NCI-H82 (cell line): ENCODE measurements at regions not wholly inside any gene's neighbourhood (a gene's known extent, or its start where the extent isn't known, plus 50 kb on each side); places are given as distances from the start of the nearest gene placed in this dataset.
A peak's percentile ranks its signal among the peaks of the same experiment; 100 is the strongest.
"Not testable (repeated sequence)": the region's sequence is repeated elsewhere in the genome, so short reads cannot be mapped to it uniquely, and the experiment has no call there.

Experiments used
- DNase-seq: peaks from one replicate; lab custom pipeline; 2025; lab: John Stamatoyannopoulos, UW

- DNase-seq, result no peak
Measured at GRCh38 chr12:111152561-111152960, 216.3 kb downstream of the PHETA1 start.

- DNase-seq, result no peak
Measured at GRCh38 chr12:111150921-111151840, 217.7 kb downstream of the PHETA1 start.

- no peak for DNase-seq
Measured at GRCh38 chr12:111150360-111150759, 218.5 kb downstream of the PHETA1 start.

- DNase-seq, result no peak
Measured at GRCh38 chr12:111149299-111149698, 219.6 kb downstream of the PHETA1 start.

- DNase-seq, result no peak
Measured at GRCh38 chr12:111148005-111148404, 220.9 kb downstream of the PHETA1 start.

GRCh38 chr12:111143271-111143670 lies 222.9 kb upstream of the MYL2 start:
- no peak for DNase-seq

GRCh38 chr12:111141205-111141604 lies 220.8 kb upstream of the MYL2 start:
- DNase-seq, result no peak

GRCh38 chr12:111138016-111138415 lies 217.6 kb upstream of the MYL2 start:
- no peak for DNase-seq

GRCh38 chr12:111135293-111135832 lies 215.0 kb upstream of the MYL2 start:
- DNase-seq, result no peak

GRCh38 chr12:111130336-111130735 lies 210.0 kb upstream of the MYL2 start:
- DNase-seq, result no peak

GRCh38 chr12:111129149-111129767 lies 208.9 kb upstream of the MYL2 start:
- peak; percentile 90 for DNase-seq

- DNase-seq, result peak; percentile 64
Measured at GRCh38 chr12:111126331-111126730, 206.0 kb upstream of the MYL2 start.

GRCh38 chr12:111124183-111124582 lies 203.8 kb upstream of the MYL2 start:
- DNase-seq, result peak; percentile 11

- no peak for DNase-seq
Measured at GRCh38 chr12:111123390-111123789, 203.0 kb upstream of the MYL2 start.

GRCh38 chr12:111122458-111122878 lies 202.1 kb upstream of the MYL2 start:
- peak; percentile 60 for DNase-seq

GRCh38 chr12:111121840-111122239 lies 201.5 kb upstream of the MYL2 start:
- peak; percentile 88 for DNase-seq

- DNase-seq, result peak; percentile 25
Measured at GRCh38 chr12:111120578-111120977, 200.2 kb upstream of the MYL2 start.

GRCh38 chr12:111117017-111117416 lies 196.6 kb upstream of the MYL2 start:
- no peak for DNase-seq

GRCh38 chr12:111113313-111113712 lies 192.9 kb upstream of the MYL2 start:
- not testable (repeated sequence) for DNase-seq

- no peak for DNase-seq
Measured at GRCh38 chr12:111112311-111113098, 192.1 kb upstream of the MYL2 start.

- no peak for DNase-seq
Measured at GRCh38 chr12:111111681-111112080, 191.3 kb upstream of the MYL2 start.

GRCh38 chr12:111110556-111110955 lies 190.2 kb upstream of the MYL2 start:
- no peak for DNase-seq
